WERI-Rb-1 (cell line): ENCODE measurements at regions not wholly inside any gene's neighbourhood (a gene's known extent, or its start where the extent isn't known, plus 50 kb on each side); places are given as distances from the start of the nearest gene placed in this dataset.

Experiments used
- DNase-seq: peaks from one replicate; pipeline ENCODE4 v3.0.0-alpha.2; 2020
- H3K27ac ChIP-seq: fragments of 250-450 bp; sonication (Bioruptor Pico); 2 replicates; pipeline ENCODE4 v1.5.1; 2020; ENCODE audit warnings: mild to moderate bottlenecking, moderate library complexity
- H3K27me3 ChIP-seq: fragments of 250-450 bp; sonication (Bioruptor Pico); 2 replicates; pipeline ENCODE4 v1.5.1; 2021; ENCODE audit warnings: mild to moderate bottlenecking, low read depth, moderate library complexity; ENCODE audit not compliant: insufficient read depth, severe bottlenecking
- H3K36me3 ChIP-seq: fragments of 250-450 bp; sonication (Bioruptor Pico); 2 replicates; pipeline ENCODE4 v1.5.1; 2020; ENCODE audit warnings: mild to moderate bottlenecking, moderate library complexity
- H3K4me3 ChIP-seq: 2 replicates; pipeline ENCODE4 v1.5.1; 2011; ENCODE audit warnings: low read depth, mild to moderate bottlenecking, control low read depth, low read length
- H3K9me3 ChIP-seq: fragments of 250-450 bp; sonication (Bioruptor Pico); 2 replicates; pipeline ENCODE4 v1.5.1; 2021; ENCODE audit warnings: mild to moderate bottlenecking, moderate library complexity; ENCODE audit not compliant: severe bottlenecking
- TF ChIP-seq, protein P1 (sequence below): IDR thresholded peaks from 2 replicates; pipeline ENCODE4 v1.5.1; 2011; ENCODE audit warnings: low read depth, mild to moderate bottlenecking, control low read depth, inconsistent platforms, low read length

DNA sequence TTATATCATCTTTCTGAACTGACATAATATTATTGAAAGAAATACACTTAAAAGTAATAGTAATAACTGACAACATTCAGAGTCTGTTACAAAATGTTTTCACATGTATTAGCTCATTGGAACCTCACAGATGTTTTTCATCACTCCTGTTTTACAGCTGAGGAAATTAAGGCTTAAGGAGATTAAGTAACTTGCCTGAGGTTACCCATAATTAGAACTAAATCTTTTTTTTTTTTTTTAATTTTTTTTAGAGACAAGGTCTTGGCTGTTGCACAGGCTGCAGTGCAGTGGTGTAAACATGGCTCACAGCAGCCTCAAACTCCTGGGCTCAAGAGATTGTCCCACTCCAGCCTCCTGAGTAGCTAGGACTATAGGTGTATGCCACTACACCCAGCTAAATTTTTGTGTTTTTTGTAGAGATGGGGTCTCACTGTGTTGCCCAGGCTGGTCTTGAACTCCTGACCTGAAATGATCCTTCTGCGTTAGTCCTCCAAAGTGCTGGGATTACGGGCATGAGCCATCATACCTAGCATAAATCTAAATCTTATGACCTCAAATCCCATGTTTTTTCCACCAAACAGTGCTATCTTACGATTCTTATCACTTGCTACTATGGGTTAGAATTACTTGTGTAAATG is 64.7 kb upstream of the MACF1 start:
- no peak overlapping the region for H3K4me3 ChIP-seq
- no peaks in the 10 kb centered on the region for H3K36me3 ChIP-seq
- H3K27ac ChIP-seq: no peak overlapping the region
- TF ChIP-seq, protein P1, sequence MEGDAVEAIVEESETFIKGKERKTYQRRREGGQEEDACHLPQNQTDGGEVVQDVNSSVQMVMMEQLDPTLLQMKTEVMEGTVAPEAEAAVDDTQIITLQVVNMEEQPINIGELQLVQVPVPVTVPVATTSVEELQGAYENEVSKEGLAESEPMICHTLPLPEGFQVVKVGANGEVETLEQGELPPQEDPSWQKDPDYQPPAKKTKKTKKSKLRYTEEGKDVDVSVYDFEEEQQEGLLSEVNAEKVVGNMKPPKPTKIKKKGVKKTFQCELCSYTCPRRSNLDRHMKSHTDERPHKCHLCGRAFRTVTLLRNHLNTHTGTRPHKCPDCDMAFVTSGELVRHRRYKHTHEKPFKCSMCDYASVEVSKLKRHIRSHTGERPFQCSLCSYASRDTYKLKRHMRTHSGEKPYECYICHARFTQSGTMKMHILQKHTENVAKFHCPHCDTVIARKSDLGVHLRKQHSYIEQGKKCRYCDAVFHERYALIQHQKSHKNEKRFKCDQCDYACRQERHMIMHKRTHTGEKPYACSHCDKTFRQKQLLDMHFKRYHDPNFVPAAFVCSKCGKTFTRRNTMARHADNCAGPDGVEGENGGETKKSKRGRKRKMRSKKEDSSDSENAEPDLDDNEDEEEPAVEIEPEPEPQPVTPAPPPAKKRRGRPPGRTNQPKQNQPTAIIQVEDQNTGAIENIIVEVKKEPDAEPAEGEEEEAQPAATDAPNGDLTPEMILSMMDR: no peak
- H3K9me3 ChIP-seq: no peaks in the 10 kb centered on the region
- no peaks in the 10 kb centered on the region for H3K27me3 ChIP-seq
- no peak for DNase-seq

DNA sequence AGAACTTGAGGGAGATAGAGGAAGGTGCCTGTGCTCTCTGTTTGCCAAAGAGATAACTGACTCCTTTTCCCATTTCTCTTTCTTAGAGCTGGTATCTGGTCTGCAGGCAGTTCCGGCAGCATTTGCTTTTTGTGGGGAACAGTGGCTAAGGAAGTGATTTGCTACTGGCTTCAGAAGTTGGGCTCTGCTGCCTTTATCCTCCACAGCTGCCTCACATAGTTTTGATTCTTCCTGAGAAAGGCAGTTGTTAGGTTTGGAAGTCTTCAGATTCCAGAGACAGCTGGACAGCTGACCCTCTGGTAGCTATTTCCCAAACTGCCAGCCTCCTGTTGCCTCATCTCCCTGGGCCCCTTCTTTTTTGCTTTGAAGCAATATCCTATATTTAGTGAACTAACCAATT is 62.6 kb upstream of the MACF1 start:
- TF ChIP-seq, protein P1: no peak
- no peak for DNase-seq
- H3K27ac ChIP-seq: no peak overlapping the region

DNA sequence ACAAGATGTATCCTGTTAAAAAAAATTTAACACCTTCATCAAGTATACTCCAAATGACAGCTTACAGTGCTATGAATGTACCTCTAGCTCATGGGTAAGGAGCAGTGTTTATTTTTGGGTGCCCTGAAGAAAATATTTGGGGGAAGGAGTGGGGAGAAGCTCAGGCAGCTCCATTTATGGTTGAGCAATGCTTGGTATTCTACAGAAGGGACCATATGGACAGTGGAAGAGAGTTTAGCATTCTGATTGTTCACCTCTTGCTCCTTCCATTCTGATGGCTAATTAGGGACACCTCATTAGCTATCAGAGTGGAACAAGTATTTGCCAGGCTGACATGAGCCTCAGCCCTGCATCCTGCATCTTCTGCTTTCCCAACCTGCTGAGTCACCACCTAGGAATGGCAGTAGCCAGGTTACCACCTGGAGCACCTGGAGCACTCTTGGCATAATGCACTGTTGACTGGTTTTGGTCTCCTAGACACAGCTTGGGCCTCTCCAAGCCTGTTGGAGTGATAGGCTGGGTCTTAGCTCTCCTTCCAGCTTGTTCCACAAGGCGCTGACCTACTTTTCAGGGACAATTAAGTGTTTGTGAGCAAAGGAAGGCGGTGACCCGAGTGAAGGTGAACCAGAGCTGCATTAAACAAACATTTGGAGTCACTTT is 62.0 kb upstream of the MACF1 start:
- DNase-seq: no peak
- H3K27ac ChIP-seq: no peak overlapping the region
- no peak overlapping the region for H3K4me3 ChIP-seq
- no peaks in the 10 kb centered on the region for H3K36me3 ChIP-seq
- H3K9me3 ChIP-seq: no peaks in the 10 kb centered on the region
- no peaks in the 10 kb centered on the region for H3K27me3 ChIP-seq
- TF ChIP-seq, protein P1: no peak

More for the DNA sequence above, 62.6 kb upstream of the MACF1 start:
- no peaks in the 10 kb centered on the region for H3K36me3 ChIP-seq
- no peak overlapping the region for H3K4me3 ChIP-seq
- no peaks in the 10 kb centered on the region for H3K9me3 ChIP-seq
- H3K27me3 ChIP-seq: no peaks in the 10 kb centered on the region

DNA sequence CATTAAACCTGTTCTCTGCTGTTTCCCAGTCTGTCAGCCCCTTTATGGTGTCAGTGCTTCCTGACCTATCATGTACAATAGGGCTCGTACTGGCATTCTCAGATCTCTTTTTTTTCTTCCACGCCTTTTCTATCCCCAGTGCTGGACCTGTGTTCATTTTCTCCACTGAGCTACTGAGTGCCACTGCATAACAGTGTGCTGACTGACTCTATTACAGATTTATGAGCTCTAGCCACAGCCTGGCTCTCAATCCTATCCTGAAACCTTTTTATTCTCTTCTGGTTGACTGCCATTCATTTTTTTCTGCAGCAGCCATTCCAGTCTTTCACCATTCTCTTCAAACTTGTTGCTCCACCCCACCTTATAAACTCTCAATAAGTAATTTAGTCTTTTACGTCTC is 59.6 kb upstream of the MACF1 start:
- no peaks in the 10 kb centered on the region for H3K9me3 ChIP-seq
- TF ChIP-seq, protein P1: no peak
- no peak overlapping the region for H3K4me3 ChIP-seq
- no peak for DNase-seq
- H3K27ac ChIP-seq: no peak overlapping the region
- H3K36me3 ChIP-seq: no peaks in the 10 kb centered on the region
- no peaks in the 10 kb centered on the region for H3K27me3 ChIP-seq

DNA sequence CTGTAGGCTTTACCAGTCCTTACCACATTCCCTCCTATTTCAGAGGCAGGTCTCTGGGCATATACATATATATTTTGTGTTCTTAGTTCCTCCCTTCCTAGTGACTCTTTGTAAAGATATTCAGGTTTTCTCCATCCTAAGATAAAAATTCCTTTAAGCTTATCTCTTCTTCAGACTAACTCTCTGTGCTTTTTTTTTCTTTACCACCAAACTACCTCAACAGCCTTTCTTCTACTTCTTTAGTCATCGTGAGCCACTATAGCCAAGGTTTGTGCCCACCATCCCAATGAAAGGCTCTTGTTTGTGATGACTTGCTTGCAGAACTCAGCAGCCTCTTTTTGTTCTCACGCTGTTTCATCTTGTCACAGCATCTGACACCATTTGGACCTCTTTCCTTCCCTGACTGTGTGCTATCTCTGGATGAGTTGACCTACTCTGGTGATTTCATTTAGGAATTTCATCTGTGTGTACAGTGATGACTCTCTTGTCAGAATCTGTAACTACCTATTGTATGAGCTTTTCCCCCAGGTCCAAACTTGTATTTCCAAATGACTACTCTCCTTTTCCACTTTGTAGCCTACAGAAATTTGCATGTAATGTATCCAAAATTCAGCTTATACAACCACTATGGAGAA is 59.0 kb upstream of the MACF1 start:
- Histone ChIP-seq H3K27ac (no peak overlapping the region), H3K9me3 (no peaks in the 10 kb centered on the region), H3K36me3 (no peaks in the 10 kb centered on the region), H3K4me3 (no peak overlapping the region), H3K27me3 (no peaks in the 10 kb centered on the region)
- TF ChIP-seq, protein P1: no peak
- no peak for DNase-seq
